Neural crest cell (in vitro differentiated cells): ENCODE measurements at regions not wholly inside any gene's neighbourhood (a gene's known extent, or its start where the extent isn't known, plus 50 kb on each side); places are given as distances from the start of the nearest gene placed in this dataset.

ENCODE experiments used
- DNase-seq: peaks from one replicate; pipeline ENCODE4 v3.0.0; 2021; ENCODE audit warnings: low read depth, mixed read lengths, low spot score
- H3K27ac Mint-ChIP-seq: one replicate; pipeline ENCODE4 v1.8.0; 2021; ENCODE audit warnings: mild to moderate bottlenecking, mixed read lengths; ENCODE audit not compliant: unreplicated experiment
- H3K27me3 Mint-ChIP-seq: 2 replicates; pipeline ENCODE4 v1.8.0; 2021; ENCODE audit warnings: low read depth, mild to moderate bottlenecking, mixed read lengths
- H3K36me3 Mint-ChIP-seq: 2 replicates; pipeline ENCODE4 v1.8.0; 2021; ENCODE audit warnings: low read depth, mild to moderate bottlenecking, mixed read lengths
- H3K4me1 Mint-ChIP-seq: 2 replicates; pipeline ENCODE4 v1.8.0; 2021; ENCODE audit warnings: mixed read lengths
- H3K4me3 Mint-ChIP-seq: one replicate; pipeline ENCODE4 v1.8.0; 2021; ENCODE audit warnings: mild to moderate bottlenecking, mixed read lengths
- H3K9me3 Mint-ChIP-seq: 2 replicates; pipeline ENCODE4 v1.8.0; 2021; ENCODE audit warnings: mixed read lengths
- TF ChIP-seq, protein P1 (sequence below): fragments of 200-600 bp; sonication (generic); conservative IDR thresholded peaks from 2 replicates; pipeline ENCODE4 v1.5.0; 2021; ENCODE audit warnings: antibody characterized with exemption, mild to moderate bottlenecking

- Mint-ChIP-seq H3K9me3 (peaks cover 3% of the 10 kb centered on the region), H3K4me1 (no peaks in the 10 kb centered on the region), H3K27ac (no peak overlapping the region), H3K27me3 (no peaks in the 10 kb centered on the region), H3K36me3 (no peaks in the 10 kb centered on the region), H3K4me3 (no peak overlapping the region)
- TF ChIP-seq, protein P1, sequence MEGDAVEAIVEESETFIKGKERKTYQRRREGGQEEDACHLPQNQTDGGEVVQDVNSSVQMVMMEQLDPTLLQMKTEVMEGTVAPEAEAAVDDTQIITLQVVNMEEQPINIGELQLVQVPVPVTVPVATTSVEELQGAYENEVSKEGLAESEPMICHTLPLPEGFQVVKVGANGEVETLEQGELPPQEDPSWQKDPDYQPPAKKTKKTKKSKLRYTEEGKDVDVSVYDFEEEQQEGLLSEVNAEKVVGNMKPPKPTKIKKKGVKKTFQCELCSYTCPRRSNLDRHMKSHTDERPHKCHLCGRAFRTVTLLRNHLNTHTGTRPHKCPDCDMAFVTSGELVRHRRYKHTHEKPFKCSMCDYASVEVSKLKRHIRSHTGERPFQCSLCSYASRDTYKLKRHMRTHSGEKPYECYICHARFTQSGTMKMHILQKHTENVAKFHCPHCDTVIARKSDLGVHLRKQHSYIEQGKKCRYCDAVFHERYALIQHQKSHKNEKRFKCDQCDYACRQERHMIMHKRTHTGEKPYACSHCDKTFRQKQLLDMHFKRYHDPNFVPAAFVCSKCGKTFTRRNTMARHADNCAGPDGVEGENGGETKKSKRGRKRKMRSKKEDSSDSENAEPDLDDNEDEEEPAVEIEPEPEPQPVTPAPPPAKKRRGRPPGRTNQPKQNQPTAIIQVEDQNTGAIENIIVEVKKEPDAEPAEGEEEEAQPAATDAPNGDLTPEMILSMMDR = no peak
- DNase-seq = no peak
Measured at GRCh38 chr6:138677538-138677937, 96.0 kb upstream of the CCDC28A start.

DNA sequence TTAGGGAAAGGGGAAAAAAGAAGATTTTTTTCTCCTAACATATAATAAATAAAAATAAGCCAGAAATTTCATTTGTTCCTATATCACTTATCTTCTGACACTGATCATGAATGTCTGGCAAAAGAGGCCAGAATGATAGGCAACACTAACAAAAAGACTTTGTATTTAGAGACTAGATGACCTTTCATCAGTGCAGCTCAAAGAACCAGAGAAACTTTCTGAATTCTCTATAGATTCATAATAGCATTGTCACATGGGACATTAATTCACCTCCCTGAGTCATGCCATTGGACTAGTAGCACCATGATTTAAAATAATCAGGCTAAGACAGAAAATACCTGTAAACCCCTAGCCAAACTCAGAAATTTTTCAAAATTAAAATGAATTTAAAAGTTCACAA lies 95.4 kb upstream of the CCDC28A start:
- H3K27me3 Mint-ChIP-seq = no peaks in the 10 kb centered on the region
- H3K4me3 Mint-ChIP-seq = no peak overlapping the region
- no peaks in the 10 kb centered on the region for H3K36me3 Mint-ChIP-seq

DNA sequence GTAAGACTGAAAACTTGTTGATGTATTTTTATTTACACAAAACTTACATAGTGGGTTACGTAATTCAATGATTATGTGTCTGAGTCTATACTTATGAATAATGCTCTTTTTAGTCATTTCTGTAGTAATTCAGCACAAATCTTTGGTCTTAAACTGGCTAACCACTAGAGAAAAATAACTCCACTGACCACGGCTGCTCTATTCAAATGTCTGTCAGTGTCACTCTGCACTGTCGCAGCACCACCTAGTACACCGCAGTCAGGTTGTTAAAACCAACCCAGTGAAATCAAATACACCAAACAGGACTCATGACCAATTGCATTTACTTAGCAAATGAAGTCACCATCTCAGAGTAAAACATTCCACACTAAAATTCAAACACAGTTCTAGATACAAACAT lies 93.5 kb upstream of the CCDC28A start:
- no peak for DNase-seq
- H3K36me3 Mint-ChIP-seq = no peaks in the 10 kb centered on the region
- peaks cover 1% of the 10 kb centered on the region for H3K9me3 Mint-ChIP-seq
- no peaks in the 10 kb centered on the region for H3K4me1 Mint-ChIP-seq
- H3K27me3 Mint-ChIP-seq = no peaks in the 10 kb centered on the region
- H3K27ac Mint-ChIP-seq = no peak overlapping the region
- H3K4me3 Mint-ChIP-seq = no peak overlapping the region
- TF ChIP-seq, protein P1 = no peak

More for the DNA sequence above, 95.4 kb upstream of the CCDC28A start:
- H3K27ac Mint-ChIP-seq = no peak overlapping the region
- peaks cover 3% of the 10 kb centered on the region for H3K9me3 Mint-ChIP-seq
- DNase-seq = no peak
- TF ChIP-seq, protein P1 = no peak
- no peaks in the 10 kb centered on the region for H3K4me1 Mint-ChIP-seq

- Mint-ChIP-seq H3K36me3 (no peaks in the 10 kb centered on the region), H3K27ac (no peak overlapping the region), H3K27me3 (no peaks in the 10 kb centered on the region), H3K4me1 (no peaks in the 10 kb centered on the region), H3K9me3 (no peaks in the 10 kb centered on the region), H3K4me3 (no peak overlapping the region)
- no peak for DNase-seq
- TF ChIP-seq, protein P1 = no peak
Measured at GRCh38 chr6:138681627-138682026, 91.9 kb upstream of the CCDC28A start.

GRCh38 chr6:138682704-138683527 lies 90.7 kb upstream of the CCDC28A start:
- DNase-seq = no peak
- Mint-ChIP-seq H3K4me1 (no peaks in the 10 kb centered on the region), H3K4me3 (no peak overlapping the region), H3K9me3 (no peaks in the 10 kb centered on the region), H3K36me3 (no peaks in the 10 kb centered on the region), H3K27me3 (no peaks in the 10 kb centered on the region), H3K27ac (no peak overlapping the region)
- TF ChIP-seq, protein P1 = no peak
